Endothelial cell (in vitro differentiated cells): ENCODE measurements at regions not wholly inside any gene's neighbourhood (a gene's known extent, or its start where the extent isn't known, plus 50 kb on each side); places are given as distances from the start of the nearest gene placed in this dataset.

Experiments used
- DNase-seq: peaks from one replicate; pipeline ENCODE4 v3.0.0; 2021; ENCODE audit warnings: low spot score
- H3K27ac Mint-ChIP-seq: one replicate; pipeline ENCODE4 v1.8.0; 2021; ENCODE audit warnings: mixed read lengths, inconsistent platforms; ENCODE audit not compliant: unreplicated experiment
- H3K27me3 Mint-ChIP-seq: one replicate; pipeline ENCODE4 v1.8.0; 2021; ENCODE audit warnings: mild to moderate bottlenecking, moderate library complexity, mixed read lengths, inconsistent platforms; ENCODE audit not compliant: unreplicated experiment
- H3K36me3 Mint-ChIP-seq: one replicate; pipeline ENCODE4 v1.8.0; 2021; ENCODE audit warnings: mild to moderate bottlenecking, low read depth, mixed read lengths, inconsistent platforms; ENCODE audit not compliant: unreplicated experiment
- H3K4me1 Mint-ChIP-seq: one replicate; pipeline ENCODE4 v1.8.0; 2021; ENCODE audit warnings: mild to moderate bottlenecking, mixed read lengths, inconsistent platforms; ENCODE audit not compliant: unreplicated experiment
- H3K4me3 Mint-ChIP-seq: one replicate; pipeline ENCODE4 v1.8.0; 2021; ENCODE audit warnings: mild to moderate bottlenecking, mixed read lengths, inconsistent platforms; ENCODE audit not compliant: unreplicated experiment
- H3K9me3 Mint-ChIP-seq: one replicate; pipeline ENCODE4 v1.8.0; 2021; ENCODE audit warnings: mixed read lengths, inconsistent platforms; ENCODE audit not compliant: unreplicated experiment
- TF ChIP-seq, protein P1 (sequence below): fragments of 200-600 bp; sonication (generic); IDR thresholded peaks from one replicate; pipeline ENCODE4 v1.5.0; 2021; ENCODE audit warnings: antibody characterized with exemption; ENCODE audit not compliant: unreplicated experiment

DNA sequence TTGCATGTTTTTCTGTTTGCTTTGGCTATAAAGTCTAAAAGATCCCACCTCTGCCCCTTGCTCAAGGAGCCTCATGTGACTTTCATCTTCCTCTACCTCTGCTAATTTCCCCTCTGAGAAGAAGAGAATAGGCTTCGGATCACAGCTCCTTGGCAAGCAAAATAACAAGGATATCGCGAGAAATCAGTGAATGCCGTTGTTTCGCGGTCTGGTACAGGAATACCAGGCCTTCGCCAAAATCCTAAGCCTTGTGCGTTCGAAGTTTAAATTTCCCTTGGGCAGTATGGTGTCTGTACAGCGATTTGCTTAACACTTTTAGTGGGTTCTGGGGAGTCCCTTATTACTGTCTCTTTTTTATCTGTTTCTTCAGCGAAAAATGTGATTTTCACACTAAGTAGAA, 142.3 kb downstream of the IRF8 start:
- peaks cover 3% of the 10 kb centered on the region for H3K27me3 Mint-ChIP-seq
- no peak for DNase-seq

DNA sequence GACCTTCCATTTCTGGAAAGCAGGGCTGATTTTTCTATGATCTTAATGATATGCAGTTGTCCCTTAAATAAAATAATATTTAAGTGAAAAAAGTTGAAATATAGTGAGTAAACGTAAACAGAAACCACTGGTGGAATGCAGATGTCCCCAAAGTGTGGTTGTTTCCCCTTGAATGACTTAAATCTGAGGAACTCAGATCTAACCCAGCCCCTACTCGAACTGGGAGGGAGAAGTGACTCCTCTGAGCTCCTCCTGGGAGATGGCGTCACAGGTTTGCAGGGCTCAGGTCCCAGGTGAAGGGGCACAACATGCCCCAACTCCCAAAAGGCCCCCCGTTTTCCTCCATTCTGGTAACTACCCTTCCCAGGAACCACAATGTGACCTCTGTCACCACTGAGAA, 142.8 kb downstream of the IRF8 start:
- H3K27ac Mint-ChIP-seq = no peak overlapping the region
- H3K27me3 Mint-ChIP-seq = peaks cover 3% of the 10 kb centered on the region
- no peak for DNase-seq
- H3K4me3 Mint-ChIP-seq = no peak overlapping the region
- H3K4me1 Mint-ChIP-seq = peaks cover 7% of the 10 kb centered on the region
- H3K9me3 Mint-ChIP-seq = no peaks in the 10 kb centered on the region
- TF ChIP-seq, protein P1, sequence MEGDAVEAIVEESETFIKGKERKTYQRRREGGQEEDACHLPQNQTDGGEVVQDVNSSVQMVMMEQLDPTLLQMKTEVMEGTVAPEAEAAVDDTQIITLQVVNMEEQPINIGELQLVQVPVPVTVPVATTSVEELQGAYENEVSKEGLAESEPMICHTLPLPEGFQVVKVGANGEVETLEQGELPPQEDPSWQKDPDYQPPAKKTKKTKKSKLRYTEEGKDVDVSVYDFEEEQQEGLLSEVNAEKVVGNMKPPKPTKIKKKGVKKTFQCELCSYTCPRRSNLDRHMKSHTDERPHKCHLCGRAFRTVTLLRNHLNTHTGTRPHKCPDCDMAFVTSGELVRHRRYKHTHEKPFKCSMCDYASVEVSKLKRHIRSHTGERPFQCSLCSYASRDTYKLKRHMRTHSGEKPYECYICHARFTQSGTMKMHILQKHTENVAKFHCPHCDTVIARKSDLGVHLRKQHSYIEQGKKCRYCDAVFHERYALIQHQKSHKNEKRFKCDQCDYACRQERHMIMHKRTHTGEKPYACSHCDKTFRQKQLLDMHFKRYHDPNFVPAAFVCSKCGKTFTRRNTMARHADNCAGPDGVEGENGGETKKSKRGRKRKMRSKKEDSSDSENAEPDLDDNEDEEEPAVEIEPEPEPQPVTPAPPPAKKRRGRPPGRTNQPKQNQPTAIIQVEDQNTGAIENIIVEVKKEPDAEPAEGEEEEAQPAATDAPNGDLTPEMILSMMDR = no peak
- no peaks in the 10 kb centered on the region for H3K36me3 Mint-ChIP-seq

More for the DNA sequence above, 142.3 kb downstream of the IRF8 start:
- Mint-ChIP-seq H3K36me3 (no peaks in the 10 kb centered on the region), H3K4me1 (peaks cover 1% of the 10 kb centered on the region), H3K9me3 (no peaks in the 10 kb centered on the region), H3K27ac (no peak overlapping the region), H3K4me3 (no peak overlapping the region)
- TF ChIP-seq, protein P1 = no peak

DNA sequence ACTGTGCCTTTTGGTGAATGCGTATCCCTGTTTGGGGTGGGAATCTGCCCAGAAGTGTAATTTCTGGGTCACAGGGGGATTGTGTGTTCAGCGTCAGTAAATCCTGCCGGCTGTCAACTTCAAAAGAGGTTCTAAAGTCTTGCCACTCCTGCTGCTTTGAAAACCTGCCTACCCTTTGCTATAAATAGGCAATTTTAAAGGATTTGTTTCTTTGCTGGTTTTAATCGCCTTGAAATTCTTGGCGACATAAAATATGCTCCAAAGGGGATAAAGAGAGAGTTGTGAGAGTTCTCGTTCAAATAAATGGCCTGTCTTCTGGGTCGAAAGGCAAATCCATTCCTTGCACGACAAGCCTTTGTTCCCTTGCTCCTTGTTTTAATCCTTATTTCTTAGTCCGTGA, 143.4 kb downstream of the IRF8 start:
- H3K4me1 Mint-ChIP-seq = peaks cover 11% of the 10 kb centered on the region
- DNase-seq = no peak
- peaks cover 8% of the 10 kb centered on the region for H3K27me3 Mint-ChIP-seq
- H3K9me3 Mint-ChIP-seq = no peaks in the 10 kb centered on the region
- TF ChIP-seq, protein P1 = no peak
- H3K4me3 Mint-ChIP-seq = no peak overlapping the region
- no peak overlapping the region for H3K27ac Mint-ChIP-seq
- H3K36me3 Mint-ChIP-seq = no peaks in the 10 kb centered on the region

DNA sequence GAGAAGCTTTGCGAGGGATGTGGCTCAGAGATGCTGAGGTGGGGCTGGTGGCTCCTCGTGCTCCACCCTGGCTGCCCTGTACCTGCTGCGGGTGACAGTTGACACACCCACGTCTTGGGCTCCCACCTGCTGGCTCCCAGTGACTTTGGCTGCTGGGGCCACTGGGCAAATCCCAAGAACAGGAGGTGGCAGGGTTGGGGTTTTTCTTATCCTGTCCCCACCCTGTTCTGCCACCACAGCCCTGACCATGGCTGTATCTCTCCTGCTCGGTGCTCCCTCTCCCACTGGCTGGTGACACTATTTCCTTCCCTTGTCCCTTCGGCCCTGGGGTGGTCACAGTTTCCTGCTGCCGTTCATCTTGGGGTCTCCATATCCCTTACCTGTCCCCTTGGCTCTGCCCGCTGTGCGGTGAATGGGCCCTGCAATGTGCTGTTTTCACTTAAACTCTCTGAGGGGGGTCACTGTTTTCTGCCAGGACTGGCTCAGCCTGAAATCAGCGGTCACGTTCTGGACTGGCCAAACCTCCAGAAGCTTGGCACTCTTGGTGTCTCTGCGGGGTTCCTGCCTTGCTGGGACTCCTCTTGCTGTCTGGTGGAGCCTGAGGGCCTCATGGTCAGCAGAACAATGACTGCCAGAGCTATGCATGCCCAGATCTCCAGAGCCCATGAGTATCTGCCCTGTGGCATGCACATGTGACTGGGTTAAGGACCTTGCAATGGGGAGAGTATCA, 144.2 kb downstream of the IRF8 start:
- Mint-ChIP-seq H3K27me3 (peaks cover 12% of the 10 kb centered on the region), H3K4me3 (no peak overlapping the region), H3K9me3 (no peaks in the 10 kb centered on the region), H3K27ac (no peak overlapping the region), H3K4me1 (peaks cover 17% of the 10 kb centered on the region), H3K36me3 (no peaks in the 10 kb centered on the region)
- TF ChIP-seq, protein P1 = no peak
- no peak for DNase-seq

DNA sequence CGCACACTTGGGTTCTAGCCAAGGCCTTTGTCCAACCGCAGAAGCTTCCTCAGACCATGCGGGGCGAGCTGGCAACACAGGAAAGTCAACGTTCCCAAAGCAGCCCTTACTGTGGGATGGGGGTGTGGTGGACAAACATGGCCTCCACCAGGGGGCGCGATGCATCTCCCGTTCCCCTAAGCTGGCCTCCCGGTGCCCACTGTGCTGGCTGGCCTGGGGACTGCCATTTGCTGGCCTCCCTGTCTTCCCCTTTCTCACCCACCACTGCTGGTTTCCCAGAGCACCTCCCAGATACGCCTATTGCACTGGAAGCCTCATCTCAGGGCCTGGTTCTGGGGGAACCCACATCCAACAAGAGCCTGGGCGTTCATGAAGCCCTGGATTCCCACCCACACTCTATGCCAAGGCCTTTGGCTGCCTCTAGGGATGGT, 145.3 kb downstream of the IRF8 start:
- H3K4me3 Mint-ChIP-seq = no peak overlapping the region
- H3K27me3 Mint-ChIP-seq = peaks cover 14% of the 10 kb centered on the region
- peak overlapping the region; percentile 24 for H3K27ac Mint-ChIP-seq
- TF ChIP-seq, protein P1 = peak; percentile 84
- no peaks in the 10 kb centered on the region for H3K36me3 Mint-ChIP-seq
- no peaks in the 10 kb centered on the region for H3K9me3 Mint-ChIP-seq
- peak; percentile 84 for DNase-seq
- H3K4me1 Mint-ChIP-seq = peaks cover 22% of the 10 kb centered on the region
